ENCODE measurements at regions not wholly inside any gene's neighbourhood (a gene's known extent, or its start where the extent isn't known, plus 50 kb on each side); places are given as distances from the start of the nearest gene placed in this dataset.

DNA sequence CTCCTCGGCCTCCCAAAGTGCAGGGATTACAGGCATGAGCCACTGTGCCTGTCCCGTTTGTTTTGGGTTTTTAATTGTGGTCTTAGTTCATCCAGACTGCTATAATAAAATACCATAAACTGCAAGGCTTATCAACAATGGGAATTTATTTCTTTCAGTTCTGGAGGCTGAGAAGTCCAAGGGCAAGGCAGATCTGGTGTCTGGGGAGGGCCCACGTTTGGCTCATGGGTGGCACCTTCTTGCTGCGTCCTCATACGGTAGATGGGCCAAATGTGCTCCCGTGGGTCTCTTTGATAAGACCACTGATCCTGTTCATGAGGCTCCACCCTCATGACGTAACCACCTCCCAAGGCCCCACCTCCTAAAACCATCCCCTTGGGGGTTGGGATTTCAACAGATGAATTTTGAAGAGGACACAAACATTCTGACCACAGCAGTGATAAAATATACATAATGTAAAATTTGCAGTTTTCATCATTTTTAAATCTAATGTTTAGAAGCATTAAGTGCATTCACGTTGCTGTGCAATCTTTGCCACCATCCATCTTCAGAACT, 133.4 kb upstream of the ERRFI1 start:
- TF ChIP-seq, protein P1, sequence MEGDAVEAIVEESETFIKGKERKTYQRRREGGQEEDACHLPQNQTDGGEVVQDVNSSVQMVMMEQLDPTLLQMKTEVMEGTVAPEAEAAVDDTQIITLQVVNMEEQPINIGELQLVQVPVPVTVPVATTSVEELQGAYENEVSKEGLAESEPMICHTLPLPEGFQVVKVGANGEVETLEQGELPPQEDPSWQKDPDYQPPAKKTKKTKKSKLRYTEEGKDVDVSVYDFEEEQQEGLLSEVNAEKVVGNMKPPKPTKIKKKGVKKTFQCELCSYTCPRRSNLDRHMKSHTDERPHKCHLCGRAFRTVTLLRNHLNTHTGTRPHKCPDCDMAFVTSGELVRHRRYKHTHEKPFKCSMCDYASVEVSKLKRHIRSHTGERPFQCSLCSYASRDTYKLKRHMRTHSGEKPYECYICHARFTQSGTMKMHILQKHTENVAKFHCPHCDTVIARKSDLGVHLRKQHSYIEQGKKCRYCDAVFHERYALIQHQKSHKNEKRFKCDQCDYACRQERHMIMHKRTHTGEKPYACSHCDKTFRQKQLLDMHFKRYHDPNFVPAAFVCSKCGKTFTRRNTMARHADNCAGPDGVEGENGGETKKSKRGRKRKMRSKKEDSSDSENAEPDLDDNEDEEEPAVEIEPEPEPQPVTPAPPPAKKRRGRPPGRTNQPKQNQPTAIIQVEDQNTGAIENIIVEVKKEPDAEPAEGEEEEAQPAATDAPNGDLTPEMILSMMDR (IDR thresholded peaks at IDR 0.05; ENCODE audit: poor library complexity, severe bottlenecking), result no peak
- no peak for TF ChIP-seq POLR2AphosphoS5 (IDR thresholded peaks at IDR 0.05)
- TF ChIP-seq, protein P2, sequence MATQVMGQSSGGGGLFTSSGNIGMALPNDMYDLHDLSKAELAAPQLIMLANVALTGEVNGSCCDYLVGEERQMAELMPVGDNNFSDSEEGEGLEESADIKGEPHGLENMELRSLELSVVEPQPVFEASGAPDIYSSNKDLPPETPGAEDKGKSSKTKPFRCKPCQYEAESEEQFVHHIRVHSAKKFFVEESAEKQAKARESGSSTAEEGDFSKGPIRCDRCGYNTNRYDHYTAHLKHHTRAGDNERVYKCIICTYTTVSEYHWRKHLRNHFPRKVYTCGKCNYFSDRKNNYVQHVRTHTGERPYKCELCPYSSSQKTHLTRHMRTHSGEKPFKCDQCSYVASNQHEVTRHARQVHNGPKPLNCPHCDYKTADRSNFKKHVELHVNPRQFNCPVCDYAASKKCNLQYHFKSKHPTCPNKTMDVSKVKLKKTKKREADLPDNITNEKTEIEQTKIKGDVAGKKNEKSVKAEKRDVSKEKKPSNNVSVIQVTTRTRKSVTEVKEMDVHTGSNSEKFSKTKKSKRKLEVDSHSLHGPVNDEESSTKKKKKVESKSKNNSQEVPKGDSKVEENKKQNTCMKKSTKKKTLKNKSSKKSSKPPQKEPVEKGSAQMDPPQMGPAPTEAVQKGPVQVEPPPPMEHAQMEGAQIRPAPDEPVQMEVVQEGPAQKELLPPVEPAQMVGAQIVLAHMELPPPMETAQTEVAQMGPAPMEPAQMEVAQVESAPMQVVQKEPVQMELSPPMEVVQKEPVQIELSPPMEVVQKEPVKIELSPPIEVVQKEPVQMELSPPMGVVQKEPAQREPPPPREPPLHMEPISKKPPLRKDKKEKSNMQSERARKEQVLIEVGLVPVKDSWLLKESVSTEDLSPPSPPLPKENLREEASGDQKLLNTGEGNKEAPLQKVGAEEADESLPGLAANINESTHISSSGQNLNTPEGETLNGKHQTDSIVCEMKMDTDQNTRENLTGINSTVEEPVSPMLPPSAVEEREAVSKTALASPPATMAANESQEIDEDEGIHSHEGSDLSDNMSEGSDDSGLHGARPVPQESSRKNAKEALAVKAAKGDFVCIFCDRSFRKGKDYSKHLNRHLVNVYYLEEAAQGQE (IDR thresholded peaks at IDR 0.05; ENCODE audit: borderline replicate concordance), result no peak
- no peak for TF ChIP-seq RAD21 (conservative IDR thresholded peaks at IDR 0.05)
- TF ChIP-seq EP300 (conservative IDR thresholded peaks at IDR 0.05; ENCODE audit: poor library complexity, severe bottlenecking), result no peak
- TF ChIP-seq EZH2 (IDR thresholded peaks at IDR 0.05; ENCODE audit: borderline replicate concordance, insufficient read depth, low read length, poor library complexity, severe bottlenecking), result no peak
